PC-9 (cell line): ENCODE measurements at regions not wholly inside any gene's neighbourhood (a gene's known extent, or its start where the extent isn't known, plus 50 kb on each side); places are given as distances from the start of the nearest gene placed in this dataset.

Experiments
- BruUV-seq: library from RNA; stranded (reverse); fragments of 400-500 nt; replicated peaks from 2 replicates; lab custom pipeline; 2021; lab: Mats Ljungman, UMichigan
- CTCF ChIA-PET: fragments of 300-600 bp; sonication (Branson Sonifier 250); formaldehyde crosslinking; loops from one replicate; lab custom pipeline; 2022; ENCODE audit warnings: antibody characterized with exemption; lab: Charles Lee
- POLR2A ChIA-PET: fragments of 300-600 bp; sonication (Branson Sonifier 250); formaldehyde crosslinking; loops from one replicate; lab custom pipeline; 2022; ENCODE audit warnings: antibody characterized with exemption; ENCODE audit not compliant: unreplicated experiment; lab: Charles Lee
- DNase-seq, 2 experiments: peaks; one replicate each; pipeline versions ENCODE4 v3.0.0 to v3.0.0-alpha.2; 2015 to 2022; ENCODE audit warnings: mixed read lengths in 1 of 2
- H2AFZ ChIP-seq: fragments of 200-600 bp; sonication (generic); 2 replicates; pipeline ENCODE4 v1.8.1; 2017; ENCODE audit warnings: antibody characterized with exemption
- H3F3A ChIP-seq: fragments of 200-600 bp; sonication (generic); 2 replicates; pipeline ENCODE4 v1.8.1; 2017; ENCODE audit warnings: antibody characterized with exemption, mild to moderate bottlenecking, low read depth; ENCODE audit not compliant: insufficient read depth
- H3K27ac ChIP-seq: fragments of 200-600 bp; sonication (generic); 2 replicates; pipeline ENCODE4 v1.6.1; 2016; ENCODE audit warnings: mixed run types
- H3K27me3 ChIP-seq: fragments of 200-600 bp; sonication (generic); 2 replicates; pipeline ENCODE4 v1.6.1; 2016; ENCODE audit warnings: low read depth, mixed run types; ENCODE audit not compliant: insufficient read depth
- H3K36me3 ChIP-seq: fragments of 200-600 bp; sonication (generic); 2 replicates; pipeline ENCODE4 v1.6.1; 2016; ENCODE audit warnings: low read depth, mixed run types
- H3K4me1 ChIP-seq: fragments of 200-600 bp; sonication (generic); replicated peaks from 2 replicates; pipeline ENCODE4 v1.6.1; 2016; ENCODE audit warnings: mixed run types; ENCODE audit not compliant: insufficient read depth
- H3K4me2 ChIP-seq: fragments of 200-600 bp; sonication (generic); 2 replicates; pipeline ENCODE4 v1.6.1; 2017; ENCODE audit warnings: mixed run types
- H3K4me3 ChIP-seq: fragments of 200-600 bp; sonication (generic); 2 replicates; pipeline ENCODE4 v1.6.1; 2016; ENCODE audit warnings: mixed run types
- H3K79me2 ChIP-seq: fragments of 200-600 bp; sonication (generic); 2 replicates; pipeline ENCODE4 v1.6.1; 2017; ENCODE audit warnings: low read depth, mixed run types
- H3K9me2 ChIP-seq: fragments of 200-600 bp; sonication (generic); 2 replicates; pipeline ENCODE4 v1.8.1; 2017; ENCODE audit warnings: mild to moderate bottlenecking; ENCODE audit not compliant: insufficient read depth
- H3K9me3 ChIP-seq: fragments of 200-600 bp; sonication (generic); 2 replicates; pipeline ENCODE4 v1.8.1; 2016; ENCODE audit warnings: low read depth; ENCODE audit not compliant: insufficient read depth
- H4K20me1 ChIP-seq: fragments of 200-600 bp; sonication (generic); 2 replicates; pipeline ENCODE4 v1.8.1; 2017; ENCODE audit not compliant: insufficient read depth
- CTCF ChIP-seq: fragments of 200-600 bp; sonication (generic); conservative IDR thresholded peaks from 2 replicates; pipeline ENCODE4 v1.6.1; 2017; ENCODE audit warnings: mixed run types, antibody characterized with exemption, mild to moderate bottlenecking, moderate library complexity
- EZH2 ChIP-seq: fragments of 200-600 bp; sonication (generic); IDR thresholded peaks from 2 replicates; pipeline ENCODE4 v1.8.0; 2017; ENCODE audit warnings: antibody characterized with exemption, low read depth
- intact Hi-C: fragments of 100-400 bp; cut with micrococcal nuclease; formaldehyde crosslinking; loops from one replicate; pipeline ENCODE4 v1.10.0; 2022; ENCODE audit not compliant: unreplicated experiment

GRCh38 chr18:78696698-78697435 lies 282.8 kb upstream of the SALL3 start:
- Histone ChIP-seq H3K36me3 (no peaks in the 10 kb centered on the region), H3K4me1 (no peaks in the 10 kb centered on the region), H3K4me3 (no peak overlapping the region), H3K79me2 (no peaks in the 10 kb centered on the region), H3F3A (no peaks in the 10 kb centered on the region), H3K27me3 (peaks cover 95% of the 10 kb centered on the region), H3K27ac (no peak overlapping the region), H4K20me1 (no peaks in the 10 kb centered on the region), H3K4me2 (no peak overlapping the region), H3K9me2 (no peaks in the 10 kb centered on the region), H2AFZ (no peak overlapping the region), H3K9me3 (no peaks in the 10 kb centered on the region)
- POLR2A ChIA-PET, result no interaction called here
- no peak for DNase-seq
- CTCF ChIA-PET, result no interaction called here
- no TSS peak for BruUV-seq
- intact Hi-C loops, result no loop called here
- TF ChIP-seq EZH2 (no peak), CTCF (no peak)

- Histone ChIP-seq H3K9me3 (no peaks in the 10 kb centered on the region), H3K27ac (no peak overlapping the region), H4K20me1 (no peaks in the 10 kb centered on the region), H3F3A (no peaks in the 10 kb centered on the region), H3K9me2 (no peaks in the 10 kb centered on the region), H3K4me3 (no peak overlapping the region), H3K79me2 (no peaks in the 10 kb centered on the region), H2AFZ (no peak overlapping the region), H3K27me3 (peaks cover 93% of the 10 kb centered on the region), H3K36me3 (no peaks in the 10 kb centered on the region), H3K4me1 (no peaks in the 10 kb centered on the region), H3K4me2 (no peak overlapping the region)
- CTCF ChIA-PET, result no interaction called here
- no peak for DNase-seq
- no peak for TF ChIP-seq EZH2
- no peak for TF ChIP-seq CTCF
- no TSS peak for BruUV-seq
- POLR2A ChIA-PET, result no interaction called here
- intact Hi-C loops, result no loop called here
Measured at GRCh38 chr18:78697446-78697845, 282.2 kb upstream of the SALL3 start.

- BruUV-seq, result no TSS peak
- H3K4me1 ChIP-seq, result no peaks in the 10 kb centered on the region
- H3K27me3 ChIP-seq, result peaks cover 87% of the 10 kb centered on the region
- no peak overlapping the region for H3K4me3 ChIP-seq
- H3K36me3 ChIP-seq, result no peaks in the 10 kb centered on the region
- ChIA-PET CTCF (no interaction called here), POLR2A (no interaction called here)
- H3K79me2 ChIP-seq, result no peaks in the 10 kb centered on the region
- H4K20me1 ChIP-seq, result no peaks in the 10 kb centered on the region
- no peak overlapping the region for H3K27ac ChIP-seq
- no peak for DNase-seq
- intact Hi-C loops, result no loop called here
- no peaks in the 10 kb centered on the region for H3K9me3 ChIP-seq
- H3K4me2 ChIP-seq, result no peak overlapping the region
- no peaks in the 10 kb centered on the region for H3K9me2 ChIP-seq
- H3F3A ChIP-seq, result no peaks in the 10 kb centered on the region
- TF ChIP-seq CTCF (no peak), EZH2 (no peak)
- H2AFZ ChIP-seq, result no peak overlapping the region
Measured at GRCh38 chr18:78698914-78699313, 280.7 kb upstream of the SALL3 start.
